ENCODE measurements at regions not wholly inside any gene's neighbourhood (a gene's known extent, or its start where the extent isn't known, plus 50 kb on each side); places are given as distances from the start of the nearest gene placed in this dataset.

- CTCF ChIA-PET: no interaction called here
- Mint-ChIP-seq H3K27me3 (no peaks in the 10 kb centered on the region), H3K4me3 (no peak overlapping the region), H3K9me3 (ENCODE audit: low read depth) (no peaks in the 10 kb centered on the region), H3K27ac (no peak overlapping the region), H3K4me1 (no peaks in the 10 kb centered on the region), H3K36me3 (ENCODE audit: low read depth) (no peaks in the 10 kb centered on the region)
- DNase-seq: no peak
- POLR2A ChIA-PET: no interaction called here
- no peak for ATAC-seq
- intact Hi-C loops (cut with DNase I, micrococcal nuclease): no loop called here
These were observed 497.6 kb downstream of the IRX1 start for GRCh38 chr5:4093236-4093635.

DNA sequence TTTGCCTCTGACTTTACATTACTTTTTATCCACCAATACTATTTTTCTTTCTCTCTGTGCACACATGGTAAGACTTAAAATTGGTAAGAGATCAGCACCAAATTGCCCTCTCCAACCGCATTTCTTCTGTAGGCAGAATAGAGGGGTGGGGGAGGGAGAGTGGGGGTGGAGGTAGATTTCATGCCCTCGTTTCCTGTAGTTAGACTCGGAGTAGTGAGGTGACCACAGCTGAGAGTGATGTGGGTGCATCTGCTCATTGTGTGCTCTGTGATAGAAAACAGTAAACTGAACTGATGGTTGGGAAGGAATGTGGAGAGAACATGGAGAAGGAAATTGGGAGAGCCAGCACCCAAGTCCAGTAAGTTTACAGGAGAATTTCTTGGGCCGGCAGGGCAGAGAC, 498.3 kb downstream of the IRX1 start:
- POLR2A ChIA-PET: no interaction called here

GRCh38 chr5:4095918-4096630, 500.4 kb downstream of the IRX1 start:
- no peaks in the 10 kb centered on the region for H3K9me3 Mint-ChIP-seq (ENCODE audit: low read depth)
- no peak overlapping the region for H3K27ac Mint-ChIP-seq
- DNase-seq: no peak
- intact Hi-C loops (cut with DNase I, micrococcal nuclease): no loop called here
- no peak for ATAC-seq
- no peak overlapping the region for H3K4me3 Mint-ChIP-seq
- no peaks in the 10 kb centered on the region for H3K36me3 Mint-ChIP-seq (ENCODE audit: low read depth)
- POLR2A ChIA-PET: no interaction called here
- no peaks in the 10 kb centered on the region for H3K27me3 Mint-ChIP-seq
- CTCF ChIA-PET: no interaction called here
- H3K4me1 Mint-ChIP-seq: no peaks in the 10 kb centered on the region

More for the DNA sequence above, 498.3 kb downstream of the IRX1 start:
- H3K36me3 Mint-ChIP-seq (ENCODE audit: low read depth): no peaks in the 10 kb centered on the region
- no peaks in the 10 kb centered on the region for H3K4me1 Mint-ChIP-seq
- no peak overlapping the region for H3K27ac Mint-ChIP-seq
- intact Hi-C loops (cut with DNase I, micrococcal nuclease): no loop called here
- no peaks in the 10 kb centered on the region for H3K27me3 Mint-ChIP-seq
- no peak overlapping the region for H3K4me3 Mint-ChIP-seq
- CTCF ChIA-PET: no interaction called here
- no peaks in the 10 kb centered on the region for H3K9me3 Mint-ChIP-seq (ENCODE audit: low read depth)
- ATAC-seq (no peak), DNase-seq (no peak)

GRCh38 chr5:4097199-4097598, 501.6 kb downstream of the IRX1 start:
- no peaks in the 10 kb centered on the region for H3K36me3 Mint-ChIP-seq (ENCODE audit: low read depth)
- intact Hi-C loops (cut with DNase I, micrococcal nuclease): no loop called here
- ChIA-PET POLR2A (interaction anchor here (0.6 kb wide), 1 partner anchor 176 kb away, joined by 4 read pairs; no protein-coding TSS in a partner anchor), CTCF (no interaction called here)
- H3K4me1 Mint-ChIP-seq: no peaks in the 10 kb centered on the region
- H3K27me3 Mint-ChIP-seq: no peaks in the 10 kb centered on the region
- no peak for DNase-seq
- no peaks in the 10 kb centered on the region for H3K9me3 Mint-ChIP-seq (ENCODE audit: low read depth)
- H3K4me3 Mint-ChIP-seq: no peak overlapping the region
- no peak overlapping the region for H3K27ac Mint-ChIP-seq
- no peak for ATAC-seq

- ATAC-seq: no peak
- intact Hi-C loops (cut with DNase I, micrococcal nuclease): no loop called here
- H3K4me3 Mint-ChIP-seq: no peak overlapping the region
- H3K27ac Mint-ChIP-seq: no peak overlapping the region
- CTCF ChIA-PET: no interaction called here
- no peaks in the 10 kb centered on the region for H3K36me3 Mint-ChIP-seq (ENCODE audit: low read depth)
- POLR2A ChIA-PET: no interaction called here
- no peaks in the 10 kb centered on the region for H3K9me3 Mint-ChIP-seq (ENCODE audit: low read depth)
- no peak for DNase-seq
- H3K27me3 Mint-ChIP-seq: no peaks in the 10 kb centered on the region
- H3K4me1 Mint-ChIP-seq: no peaks in the 10 kb centered on the region
These were observed 502.6 kb downstream of the IRX1 start for GRCh38 chr5:4098226-4098625.

GRCh38 chr5:4099386-4099785, 503.8 kb downstream of the IRX1 start:
- Mint-ChIP-seq H3K27me3 (no peaks in the 10 kb centered on the region), H3K4me3 (no peak overlapping the region), H3K36me3 (ENCODE audit: low read depth) (no peaks in the 10 kb centered on the region), H3K27ac (no peak overlapping the region), H3K9me3 (ENCODE audit: low read depth) (no peaks in the 10 kb centered on the region), H3K4me1 (no peaks in the 10 kb centered on the region)
- no peak for DNase-seq
- POLR2A ChIA-PET: no interaction called here
- ATAC-seq: no peak
- intact Hi-C loops (cut with DNase I, micrococcal nuclease): no loop called here
- CTCF ChIA-PET: no interaction called here

DNA sequence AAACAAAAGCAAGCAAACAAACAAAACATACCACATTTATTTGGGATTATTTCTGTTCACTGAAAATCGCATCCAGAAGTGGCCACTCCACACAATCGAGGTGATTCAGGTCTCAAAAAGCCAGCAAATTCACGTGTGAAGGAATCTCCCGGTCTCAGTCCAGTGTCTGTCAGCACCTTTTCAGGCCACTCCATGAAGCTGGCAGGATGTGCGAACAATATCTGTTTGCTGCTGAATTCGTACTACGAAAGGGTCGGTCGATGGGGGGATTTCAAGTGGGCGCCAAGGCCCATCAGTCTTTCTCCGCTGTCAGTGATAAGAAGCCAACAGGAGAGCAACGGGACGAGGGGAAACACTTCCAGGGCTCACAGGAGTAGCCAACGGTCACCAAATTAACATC, 505.1 kb downstream of the IRX1 start:
- Mint-ChIP-seq H3K36me3 (ENCODE audit: low read depth) (no peaks in the 10 kb centered on the region), H3K27me3 (no peaks in the 10 kb centered on the region), H3K4me1 (no peaks in the 10 kb centered on the region), H3K9me3 (ENCODE audit: low read depth) (no peaks in the 10 kb centered on the region), H3K27ac (no peak overlapping the region), H3K4me3 (no peak overlapping the region)
- CTCF ChIA-PET: no interaction called here
- DNase-seq (no peak), ATAC-seq (no peak)
- POLR2A ChIA-PET: no interaction called here
- intact Hi-C loops (cut with DNase I, micrococcal nuclease): no loop called here

- ATAC-seq (no peak), DNase-seq (no peak)
- Mint-ChIP-seq H3K36me3 (ENCODE audit: low read depth) (no peaks in the 10 kb centered on the region), H3K4me3 (no peak overlapping the region), H3K4me1 (no peaks in the 10 kb centered on the region), H3K27me3 (no peaks in the 10 kb centered on the region), H3K27ac (no peak overlapping the region), H3K9me3 (ENCODE audit: low read depth) (no peaks in the 10 kb centered on the region)
- ChIA-PET POLR2A (no interaction called here), CTCF (no interaction called here)
- intact Hi-C loops (cut with DNase I, micrococcal nuclease): no loop called here
These were observed 505.6 kb downstream of the IRX1 start for GRCh38 chr5:4101189-4101588.

DNA sequence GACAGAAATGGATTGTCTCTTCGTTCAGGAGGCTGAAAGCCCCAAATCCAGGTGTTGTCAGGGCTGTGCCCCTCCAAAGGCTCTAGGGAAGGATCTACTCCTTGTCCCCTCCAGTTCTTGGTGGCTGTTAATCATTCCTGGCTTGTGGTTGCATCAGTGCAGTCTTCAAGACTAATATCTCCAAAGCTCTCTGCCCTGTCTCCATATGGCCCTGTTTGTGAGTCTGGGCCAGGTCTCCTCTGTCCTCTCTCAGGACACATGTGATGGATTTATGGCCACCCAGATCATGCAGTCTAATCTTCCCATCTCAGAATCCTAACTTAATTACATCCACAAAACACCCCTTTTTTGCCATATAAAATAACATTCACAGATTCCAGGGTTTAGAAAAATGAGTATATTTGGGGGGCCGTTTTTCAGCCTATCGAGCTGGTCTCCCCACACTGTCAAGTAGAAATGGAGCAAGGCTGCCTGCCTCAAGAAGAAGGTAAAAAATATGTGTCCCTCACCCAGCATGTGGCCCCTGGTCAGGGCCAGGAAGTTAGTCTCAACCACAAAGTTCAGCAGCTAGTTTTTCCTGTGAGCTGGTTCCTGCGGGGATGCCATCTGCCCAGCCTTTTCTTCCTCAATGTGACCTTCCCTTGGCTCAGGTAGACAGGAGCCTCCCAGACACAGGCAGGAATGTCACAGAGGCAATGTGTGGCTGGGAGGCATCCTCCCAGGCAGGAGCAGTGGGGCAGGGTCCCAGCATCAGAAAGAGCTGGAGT, 509.4 kb downstream of the IRX1 start:
- no peak for ATAC-seq

DNA sequence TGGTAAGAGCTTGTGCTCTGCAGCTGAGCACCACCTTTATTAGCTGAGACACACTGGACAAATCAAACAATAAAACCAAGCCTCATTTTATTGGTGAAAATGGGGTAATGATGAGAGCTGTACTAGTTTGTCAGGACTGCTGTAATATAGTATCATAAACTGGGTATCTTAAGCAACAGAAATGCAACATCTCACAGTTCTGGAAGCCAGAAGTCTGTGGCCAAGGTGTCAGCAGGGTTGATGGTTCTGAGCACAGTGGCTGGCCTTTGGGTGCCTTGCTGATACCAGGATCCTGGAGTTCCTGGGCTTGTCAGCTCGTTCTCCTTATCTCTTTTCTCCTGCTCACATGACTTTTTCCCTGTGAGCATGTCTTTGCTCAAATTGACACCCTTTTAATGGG, 513.1 kb downstream of the IRX1 start:
- Mint-ChIP-seq H3K27ac (no peak overlapping the region), H3K27me3 (no peaks in the 10 kb centered on the region), H3K4me1 (no peaks in the 10 kb centered on the region), H3K9me3 (ENCODE audit: low read depth) (no peaks in the 10 kb centered on the region), H3K36me3 (ENCODE audit: low read depth) (no peaks in the 10 kb centered on the region), H3K4me3 (no peak overlapping the region)
- no peak for ATAC-seq
- no peak for DNase-seq
- POLR2A ChIA-PET: no interaction called here
- intact Hi-C loops (cut with DNase I, micrococcal nuclease): no loop called here
- CTCF ChIA-PET: no interaction called here

More for the DNA sequence above, 509.4 kb downstream of the IRX1 start:
- H3K36me3 Mint-ChIP-seq (ENCODE audit: low read depth): no peaks in the 10 kb centered on the region
- ChIA-PET CTCF (no interaction called here), POLR2A (no interaction called here)
- no peak for DNase-seq
- H3K4me1 Mint-ChIP-seq: no peaks in the 10 kb centered on the region
- H3K27me3 Mint-ChIP-seq: no peaks in the 10 kb centered on the region
- no peak overlapping the region for H3K27ac Mint-ChIP-seq
- H3K9me3 Mint-ChIP-seq (ENCODE audit: low read depth): no peaks in the 10 kb centered on the region
- no peak overlapping the region for H3K4me3 Mint-ChIP-seq
- intact Hi-C loops (cut with DNase I, micrococcal nuclease): no loop called here

- ChIA-PET POLR2A (no interaction called here), CTCF (no interaction called here)
- DNase-seq (no peak), ATAC-seq (no peak)
- no peak overlapping the region for H3K4me3 Mint-ChIP-seq
- no peak overlapping the region for H3K27ac Mint-ChIP-seq
- H3K9me3 Mint-ChIP-seq (ENCODE audit: low read depth): no peaks in the 10 kb centered on the region
- intact Hi-C loops (cut with DNase I, micrococcal nuclease): no loop called here
- H3K4me1 Mint-ChIP-seq: no peaks in the 10 kb centered on the region
- H3K36me3 Mint-ChIP-seq (ENCODE audit: low read depth): no peaks in the 10 kb centered on the region
- no peaks in the 10 kb centered on the region for H3K27me3 Mint-ChIP-seq
These were observed 517.8 kb downstream of the IRX1 start for GRCh38 chr5:4113426-4113825.

GRCh38 chr5:4113905-4114304, 518.3 kb downstream of the IRX1 start:
- DNase-seq (no peak), ATAC-seq (no peak)
- no peaks in the 10 kb centered on the region for H3K4me1 Mint-ChIP-seq
- H3K36me3 Mint-ChIP-seq (ENCODE audit: low read depth): no peaks in the 10 kb centered on the region
- no peak overlapping the region for H3K27ac Mint-ChIP-seq
- intact Hi-C loops (cut with DNase I, micrococcal nuclease): no loop called here
- POLR2A ChIA-PET: no interaction called here
- no peaks in the 10 kb centered on the region for H3K9me3 Mint-ChIP-seq (ENCODE audit: low read depth)
- H3K27me3 Mint-ChIP-seq: no peaks in the 10 kb centered on the region
- no peak overlapping the region for H3K4me3 Mint-ChIP-seq
- CTCF ChIA-PET: no interaction called here

Measured in activated CD4-positive, alpha-beta T cell treated with anti-CD3 and anti-CD28 coated beads for 36 hours (primary cell).